Gastrocnemius medialis (tissue), 4 donors: ENCODE measurements at regions not wholly inside any gene's neighbourhood (a gene's known extent, or its start where the extent isn't known, plus 50 kb on each side); places are given as distances from the start of the nearest gene placed in this dataset.

Source experiments
- CTCF ChIP-seq, 5 experiments: fragments of 450-650 bp in 3 of 5; fragments of 200-600 bp in 2 of 5; sonication (generic) in 2 of 5; IDR thresholded peaks in 4 of 5; conservative IDR thresholded peaks in 1 of 5; 1 replicate in 4 of 5; 2 replicates in 1 of 5; pipeline ENCODE4 v1.5.1; 2016 to 2019; ENCODE audit warnings: antibody characterized with exemption in 5 of 5, mild to moderate bottlenecking in 3 of 5, moderate library complexity in 3 of 5
- POLR2A ChIP-seq, 2 donors: fragments of 450-650 bp; IDR thresholded peaks; one replicate each; pipeline ENCODE4 v1.6.1; 2017; ENCODE audit warnings: antibody characterized with exemption in 2 of 2, mild to moderate bottlenecking in 2 of 2, moderate library complexity in 2 of 2

DNA sequence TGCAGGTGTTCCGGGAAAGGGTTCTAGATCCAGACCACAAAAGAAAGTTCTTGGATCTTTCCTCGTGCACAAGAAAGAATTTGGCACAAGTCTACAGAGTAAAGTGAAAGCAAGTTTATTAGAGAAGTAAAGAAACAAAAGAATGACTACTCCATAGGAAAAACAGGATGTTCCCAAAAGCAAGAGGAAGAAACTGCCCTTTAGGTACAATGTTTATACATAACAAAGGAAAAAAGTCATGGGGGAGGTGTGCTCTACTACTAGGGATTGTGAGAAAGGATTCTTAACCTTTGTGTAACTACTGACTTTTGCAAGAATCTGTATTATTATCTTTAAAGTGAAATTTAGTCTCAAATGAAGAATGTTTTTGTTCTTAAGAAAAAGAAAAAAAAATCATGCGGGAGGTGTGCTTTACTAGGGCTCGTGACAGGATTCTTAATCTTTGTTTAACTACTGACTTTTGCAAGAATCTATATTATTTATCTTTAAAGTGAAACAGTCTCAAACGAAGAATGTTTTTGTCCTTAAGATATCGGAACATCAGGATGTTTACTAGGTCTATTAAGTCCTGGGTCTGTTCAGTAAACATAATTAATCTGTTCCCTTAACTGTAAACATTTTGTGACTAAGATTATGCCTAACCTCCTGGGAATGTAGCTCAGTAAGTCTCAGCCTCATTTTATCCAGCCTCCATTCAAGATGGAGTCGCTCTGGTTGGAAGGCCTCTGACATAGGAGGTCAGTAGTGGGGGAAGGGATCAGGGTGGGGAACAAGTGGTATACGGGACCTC is 110.4 kb upstream of the BEND4 start:
- TF ChIP-seq CTCF (IDR thresholded peaks at IDR 0.05 in 4 of 5, conservative IDR thresholded peaks at IDR 0.05 in 1 of 5): no peak
- TF ChIP-seq POLR2A (IDR thresholded peaks at IDR 0.05): no peak
